AG09309 (cell line): ENCODE measurements at regions not wholly inside any gene's neighbourhood (a gene's known extent, or its start where the extent isn't known, plus 50 kb on each side); places are given as distances from the start of the nearest gene placed in this dataset.

Experiments
- DNase-seq: peaks from one replicate; pipeline ENCODE4 v3.0.0-alpha.2; 2010; ENCODE audit warnings: low read depth
- H3K4me3 ChIP-seq: 2 replicates; pipeline ENCODE4 v1.5.1; 2011; ENCODE audit warnings: mild to moderate bottlenecking, low read depth, low read length, moderate library complexity; ENCODE audit not compliant: control insufficient read depth
- TF ChIP-seq, protein P1 (sequence below): IDR thresholded peaks from 2 replicates; pipeline ENCODE4 v1.5.1; 2011; ENCODE audit warnings: mild to moderate bottlenecking, low read depth, low read length, inconsistent platforms; ENCODE audit not compliant: insufficient read depth, control insufficient read depth; ENCODE audit errors: missing control alignments

DNA sequence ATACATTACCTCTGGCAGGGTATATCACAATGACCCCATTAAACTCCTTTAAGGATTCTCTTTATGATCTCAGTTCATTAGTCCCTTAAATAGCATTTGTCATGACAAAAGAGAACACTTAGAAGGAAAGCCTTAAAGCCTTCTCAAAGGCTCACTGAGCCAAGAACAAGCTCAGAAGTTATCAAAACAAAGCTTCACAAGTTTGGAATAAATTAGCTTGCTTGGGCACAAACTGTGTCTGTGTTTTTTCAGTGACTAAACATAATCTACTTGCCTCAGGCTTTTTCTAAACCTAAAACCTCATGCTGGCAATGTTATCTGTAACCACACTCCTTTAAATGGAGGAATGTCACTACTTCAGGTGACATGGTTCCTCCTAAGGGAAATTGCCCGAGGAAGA lies 1114.9 kb upstream of the C9orf72 start:
- TF ChIP-seq, protein P1, sequence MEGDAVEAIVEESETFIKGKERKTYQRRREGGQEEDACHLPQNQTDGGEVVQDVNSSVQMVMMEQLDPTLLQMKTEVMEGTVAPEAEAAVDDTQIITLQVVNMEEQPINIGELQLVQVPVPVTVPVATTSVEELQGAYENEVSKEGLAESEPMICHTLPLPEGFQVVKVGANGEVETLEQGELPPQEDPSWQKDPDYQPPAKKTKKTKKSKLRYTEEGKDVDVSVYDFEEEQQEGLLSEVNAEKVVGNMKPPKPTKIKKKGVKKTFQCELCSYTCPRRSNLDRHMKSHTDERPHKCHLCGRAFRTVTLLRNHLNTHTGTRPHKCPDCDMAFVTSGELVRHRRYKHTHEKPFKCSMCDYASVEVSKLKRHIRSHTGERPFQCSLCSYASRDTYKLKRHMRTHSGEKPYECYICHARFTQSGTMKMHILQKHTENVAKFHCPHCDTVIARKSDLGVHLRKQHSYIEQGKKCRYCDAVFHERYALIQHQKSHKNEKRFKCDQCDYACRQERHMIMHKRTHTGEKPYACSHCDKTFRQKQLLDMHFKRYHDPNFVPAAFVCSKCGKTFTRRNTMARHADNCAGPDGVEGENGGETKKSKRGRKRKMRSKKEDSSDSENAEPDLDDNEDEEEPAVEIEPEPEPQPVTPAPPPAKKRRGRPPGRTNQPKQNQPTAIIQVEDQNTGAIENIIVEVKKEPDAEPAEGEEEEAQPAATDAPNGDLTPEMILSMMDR = no peak
- DNase-seq = no peak
- H3K4me3 ChIP-seq = no peak overlapping the region

DNA sequence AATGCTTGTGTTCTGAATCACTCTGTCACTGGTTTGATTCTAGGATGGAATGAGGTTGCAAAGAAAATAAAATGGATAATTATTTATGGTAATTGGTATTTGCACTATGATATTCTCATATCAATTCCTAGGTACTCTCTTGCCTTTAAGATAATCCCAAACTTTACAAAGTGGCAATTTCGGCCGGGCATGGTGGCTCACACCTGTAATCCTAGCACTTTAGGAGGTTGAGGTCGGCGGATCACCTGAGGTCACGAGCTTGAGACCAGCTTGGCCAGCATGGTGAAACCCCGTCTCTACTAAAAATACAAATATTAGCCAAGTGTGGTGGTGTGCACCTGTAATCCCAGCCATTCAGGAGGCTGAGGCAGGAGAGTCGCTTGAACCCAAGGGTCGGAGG lies 1118.7 kb upstream of the C9orf72 start:
- TF ChIP-seq, protein P1 = no peak
- H3K4me3 ChIP-seq = no peak overlapping the region
- DNase-seq = no peak

- no peak overlapping the region for H3K4me3 ChIP-seq
- TF ChIP-seq, protein P1 = no peak
- DNase-seq = no peak
Observed at GRCh38 chr9:28696960-28697359, 1123.7 kb upstream of the C9orf72 start.

- no peak for DNase-seq
- no peak overlapping the region for H3K4me3 ChIP-seq
- TF ChIP-seq, protein P1 = no peak
Observed at GRCh38 chr9:28699632-28700031, 1126.4 kb upstream of the C9orf72 start.

GRCh38 chr9:28707616-28708015 lies 1134.3 kb upstream of the C9orf72 start:
- no peak overlapping the region for H3K4me3 ChIP-seq
- TF ChIP-seq, protein P1 = no peak
- DNase-seq = no peak

DNA sequence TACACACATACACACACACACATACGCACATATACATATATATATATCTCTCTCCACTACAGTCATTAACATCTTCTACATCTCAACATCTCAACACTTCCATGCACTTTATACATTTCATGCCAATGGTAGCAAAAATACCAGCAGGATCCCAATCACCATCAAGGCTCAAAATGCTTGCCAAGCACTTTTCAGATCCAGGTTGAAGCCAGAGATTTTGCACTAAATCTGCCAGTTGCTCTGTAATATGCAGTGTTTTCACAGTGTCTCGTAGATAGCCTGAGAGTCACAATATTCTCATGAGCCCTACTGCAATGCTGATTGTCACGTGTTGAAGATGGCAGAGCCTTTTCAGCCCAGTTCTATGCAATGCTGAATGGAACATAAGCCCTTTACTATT lies 1140.9 kb upstream of the C9orf72 start:
- no peak overlapping the region for H3K4me3 ChIP-seq
- DNase-seq = no peak
- TF ChIP-seq, protein P1 = no peak

GRCh38 chr9:28718226-28718625 lies 1144.9 kb upstream of the C9orf72 start:
- no peak overlapping the region for H3K4me3 ChIP-seq
- TF ChIP-seq, protein P1 = no peak
- no peak for DNase-seq
